HG03460 (cell line): ENCODE measurements at regions not wholly inside any gene's neighbourhood (a gene's known extent, or its start where the extent isn't known, plus 50 kb on each side); places are given as distances from the start of the nearest gene placed in this dataset.

Experiments used
- ATAC-seq: cut with Tn5 transposase; IDR thresholded peaks from one replicate; pipeline ENCODE4 v1.9.1; 2021; ENCODE audit not compliant: unreplicated experiment

DNA sequence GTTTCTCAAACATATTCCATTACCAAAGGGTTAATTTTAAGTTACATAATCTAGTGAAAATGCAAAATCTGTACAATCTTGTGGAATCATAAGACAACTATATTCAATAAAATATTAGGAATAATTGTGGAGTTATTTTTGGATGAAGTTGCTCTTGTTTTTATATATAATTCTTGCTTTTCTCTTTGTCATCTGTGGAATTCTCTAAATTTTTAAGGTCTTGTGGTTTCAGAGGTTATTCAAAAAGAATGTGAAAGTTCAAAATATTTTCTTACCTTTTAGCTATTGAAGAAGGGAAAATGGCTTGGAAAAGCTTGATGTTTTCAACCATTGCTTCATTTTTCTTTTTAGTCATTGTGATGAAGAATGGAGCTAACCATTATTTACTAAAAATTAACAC, 552.1 kb downstream of the TFEC start:
- ATAC-seq = no peak

DNA sequence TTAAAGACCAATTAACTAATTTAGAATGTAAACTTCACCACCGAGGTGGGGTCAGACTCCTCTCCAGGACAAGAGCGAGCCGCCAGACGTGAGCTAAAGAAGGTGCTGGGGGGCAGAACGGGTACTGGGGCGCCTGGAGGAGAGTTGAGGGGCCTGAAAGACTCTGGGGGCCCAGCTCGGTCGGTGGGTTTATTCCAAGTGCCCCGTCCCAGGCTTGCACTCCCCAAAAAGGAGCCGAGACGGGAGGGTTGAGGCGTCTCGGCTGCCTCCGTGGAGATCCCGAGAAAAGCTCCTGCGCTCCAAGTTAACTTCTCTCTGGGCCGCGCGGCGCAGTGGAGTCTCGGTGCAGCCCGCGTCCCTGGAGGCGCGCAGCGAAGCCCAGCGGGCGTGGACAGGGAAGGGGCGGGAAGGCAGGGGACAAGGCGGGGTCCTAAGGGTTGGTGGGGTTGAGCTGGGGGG, 553.3 kb downstream of the TFEC start:
- ATAC-seq = no peak

DNA sequence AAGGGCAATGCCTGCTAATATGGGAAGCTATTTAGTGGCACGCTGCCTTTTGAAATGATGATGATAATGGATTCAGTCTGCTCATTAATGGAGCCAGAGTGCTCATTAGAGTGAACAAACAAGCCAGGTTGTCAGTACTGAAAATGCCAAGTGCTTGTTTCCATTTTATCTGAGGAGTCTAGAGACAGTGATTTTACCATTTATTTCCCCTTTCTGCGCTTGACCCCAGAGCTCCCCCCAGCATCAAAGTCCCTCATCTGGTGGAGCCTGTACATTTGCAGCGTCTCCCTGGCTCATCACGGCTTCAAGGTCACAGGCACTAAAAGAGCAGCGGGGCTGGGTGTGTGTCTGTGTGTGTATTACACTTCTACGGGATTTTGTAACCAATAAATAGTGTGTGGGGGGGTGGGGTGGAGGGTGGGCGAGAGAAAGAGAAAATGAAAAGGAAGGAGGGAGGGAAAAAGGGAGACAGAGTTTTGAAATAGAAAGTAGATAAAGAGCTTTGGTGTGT, 553.8 kb downstream of the TFEC start:
- no peak for ATAC-seq

DNA sequence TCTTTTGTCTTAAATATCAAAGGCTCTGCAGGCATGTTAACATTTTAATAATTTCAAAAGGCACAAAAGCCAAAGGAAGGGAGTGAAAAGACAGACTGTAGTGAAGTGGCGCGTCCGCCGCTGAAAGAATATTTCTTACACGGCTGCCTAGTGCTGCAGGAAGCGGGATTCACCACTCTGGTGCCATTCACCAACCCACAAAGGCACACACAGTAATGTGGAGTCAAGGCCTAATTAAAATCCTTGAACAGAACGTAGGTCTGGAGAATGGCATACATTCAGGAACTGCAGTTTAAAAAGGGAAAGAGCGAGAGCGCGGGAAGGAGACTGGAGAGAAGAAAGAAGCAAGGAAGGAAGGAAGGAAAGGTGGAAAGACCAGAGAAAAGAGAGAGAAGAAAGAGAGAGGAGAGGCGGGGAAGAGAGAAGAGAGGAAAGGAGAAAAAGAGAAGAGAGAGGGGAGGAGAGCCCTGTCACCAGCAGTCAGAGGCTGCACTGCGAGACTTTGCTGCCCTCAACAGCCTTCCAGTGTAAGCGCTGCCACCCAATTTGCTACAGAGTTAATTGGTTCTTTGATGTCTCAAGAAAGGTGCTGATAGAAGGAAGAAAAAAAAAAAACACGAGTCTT, 554.0 kb downstream of the MDFIC start:
- no peak for ATAC-seq

DNA sequence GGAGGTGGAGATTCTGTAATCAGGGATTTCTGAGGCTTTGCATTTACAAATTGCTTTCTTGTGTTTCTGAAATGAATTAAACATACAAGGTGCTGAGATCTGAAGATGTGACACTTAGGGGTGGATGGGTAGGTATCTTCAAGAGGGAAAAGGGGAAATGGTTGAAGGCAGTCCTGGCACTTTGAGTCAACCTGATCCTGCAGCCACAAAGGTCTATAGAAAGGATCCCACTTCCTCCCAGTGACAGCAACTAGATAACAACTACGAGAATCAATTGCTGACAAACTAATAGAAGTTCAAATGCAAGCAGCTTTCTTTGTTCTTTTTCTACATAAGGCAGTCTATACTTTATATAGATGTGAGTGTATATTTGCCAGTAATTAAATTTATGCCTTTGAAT, 553.3 kb downstream of the MDFIC start:
- ATAC-seq = no peak

DNA sequence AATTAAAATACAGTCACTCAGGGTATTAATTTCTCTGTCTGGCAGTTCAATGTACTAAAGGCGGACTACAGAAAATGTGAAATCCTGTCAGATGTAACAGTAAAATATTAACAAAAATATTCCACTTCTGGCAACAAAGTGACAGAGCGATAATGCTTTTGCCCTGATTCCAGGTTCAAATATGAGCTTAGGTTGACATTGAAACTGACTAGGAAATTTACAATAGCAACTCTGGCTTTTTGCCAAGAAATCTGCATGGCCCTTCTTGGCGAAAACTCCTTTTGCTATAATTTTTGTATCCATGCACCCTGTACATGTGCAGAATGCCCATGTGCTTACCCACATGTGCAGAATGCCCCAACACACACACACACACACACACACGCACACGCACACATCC, 552.2 kb downstream of the MDFIC start:
- no peak for ATAC-seq

DNA sequence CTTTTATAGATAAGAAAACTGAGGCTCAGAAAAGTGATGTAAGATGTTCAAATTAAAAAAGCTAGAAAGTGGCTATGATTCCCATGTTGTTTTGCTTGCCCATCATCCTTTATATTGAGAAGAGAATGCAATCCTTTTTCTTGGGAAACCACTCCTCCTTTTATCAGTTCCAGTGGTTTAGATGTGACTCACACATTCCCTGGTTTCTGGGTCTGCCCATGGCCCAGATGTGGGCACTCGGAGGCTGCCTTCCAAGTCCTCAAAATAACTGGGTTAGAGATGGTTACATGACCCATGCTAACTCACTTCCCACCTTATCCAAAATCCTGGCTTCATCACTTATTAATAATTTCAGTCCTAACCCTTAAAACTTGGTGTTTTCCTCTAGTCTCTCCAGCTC, 550.0 kb downstream of the MDFIC start:
- no peak for ATAC-seq

DNA sequence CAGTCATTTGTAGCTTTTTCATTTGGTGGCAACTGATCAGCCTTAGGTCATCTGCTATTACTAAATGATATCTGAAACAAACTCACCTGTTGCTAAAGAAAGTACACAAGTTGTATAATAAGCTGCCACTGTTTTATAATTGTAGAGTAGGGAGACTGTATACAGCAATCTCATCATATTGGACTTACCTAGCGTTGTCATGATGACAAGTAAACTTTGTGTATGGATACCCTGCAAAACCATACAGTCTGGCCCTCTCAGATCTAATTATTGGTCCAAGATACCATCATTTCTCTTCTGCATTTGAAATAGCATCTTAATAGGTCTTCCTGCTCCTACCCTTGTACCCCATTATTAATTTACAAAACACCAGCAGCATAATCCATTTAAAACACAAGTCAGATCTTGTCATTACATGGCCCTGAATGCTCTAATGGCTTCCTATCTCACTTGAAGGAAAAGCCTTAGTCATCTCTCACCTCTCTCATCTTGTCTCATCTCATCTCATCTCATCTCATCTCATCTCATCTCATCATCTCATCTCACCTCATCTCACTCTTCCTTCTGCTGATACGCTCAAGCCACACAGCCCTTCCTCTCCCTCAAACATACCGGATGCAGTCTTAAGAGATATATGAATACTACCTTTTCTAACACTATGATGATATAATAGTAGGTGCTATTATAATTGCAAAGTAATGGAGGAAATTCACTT, 540.6 kb downstream of the MDFIC start:
- ATAC-seq = no peak

DNA sequence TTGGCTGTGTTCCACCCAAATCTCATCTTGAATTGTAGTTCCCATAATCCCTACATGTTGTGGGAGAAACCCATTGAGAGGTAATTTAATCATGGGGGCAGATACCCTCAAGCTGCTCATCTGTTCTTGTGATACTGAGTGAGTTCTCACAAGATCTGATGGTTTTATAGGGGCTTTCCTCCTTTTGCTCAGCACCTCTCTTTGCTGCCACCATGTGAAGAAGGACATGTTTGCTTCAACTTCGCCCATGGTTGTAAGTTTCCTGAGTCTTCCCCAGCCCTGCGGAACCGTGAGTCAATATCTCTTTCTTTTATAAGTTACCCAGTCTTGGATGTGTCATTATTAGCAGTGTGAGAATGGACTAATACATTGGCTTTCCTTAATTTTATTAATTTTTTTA, 527.8 kb downstream of the MDFIC start:
- no peak for ATAC-seq

DNA sequence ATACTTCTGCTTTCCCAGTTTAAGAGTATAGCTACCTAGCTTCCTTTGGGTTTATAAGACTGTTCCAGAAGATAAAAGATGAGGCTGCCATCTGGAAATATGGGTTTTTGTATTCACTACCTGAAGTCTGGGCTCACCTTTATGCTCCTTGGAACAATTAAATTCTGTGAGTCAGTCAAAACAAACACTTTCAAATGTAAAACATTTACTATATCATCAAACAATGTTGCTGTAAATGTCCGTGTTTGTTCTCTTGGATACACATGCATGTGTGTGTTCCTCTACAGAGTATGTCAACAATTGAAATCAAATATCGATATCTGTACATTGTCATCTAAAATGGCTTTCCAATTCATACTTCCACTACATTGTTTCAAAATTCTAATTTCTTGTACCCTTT, 525.6 kb downstream of the MDFIC start:
- no peak for ATAC-seq

DNA sequence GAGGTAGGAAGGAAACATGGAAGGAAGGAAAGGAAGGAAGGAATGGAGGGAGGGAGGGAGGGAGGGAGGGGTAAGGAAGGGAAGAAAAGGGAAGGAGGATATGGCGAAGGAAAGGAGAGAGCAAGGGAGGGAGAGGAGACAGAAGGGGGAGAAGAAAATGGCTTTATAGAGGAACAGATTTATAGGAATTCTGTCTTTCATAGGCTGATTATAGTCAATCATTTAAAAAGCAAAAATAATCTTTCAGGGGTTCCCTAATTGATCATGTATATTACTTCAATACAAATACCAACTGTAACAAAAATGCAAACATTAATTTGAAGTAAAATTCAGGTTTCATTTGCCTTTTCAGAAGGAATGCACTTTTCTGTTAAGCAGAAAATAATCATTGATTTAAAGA, 519.1 kb downstream of the MDFIC start:
- ATAC-seq = no peak

DNA sequence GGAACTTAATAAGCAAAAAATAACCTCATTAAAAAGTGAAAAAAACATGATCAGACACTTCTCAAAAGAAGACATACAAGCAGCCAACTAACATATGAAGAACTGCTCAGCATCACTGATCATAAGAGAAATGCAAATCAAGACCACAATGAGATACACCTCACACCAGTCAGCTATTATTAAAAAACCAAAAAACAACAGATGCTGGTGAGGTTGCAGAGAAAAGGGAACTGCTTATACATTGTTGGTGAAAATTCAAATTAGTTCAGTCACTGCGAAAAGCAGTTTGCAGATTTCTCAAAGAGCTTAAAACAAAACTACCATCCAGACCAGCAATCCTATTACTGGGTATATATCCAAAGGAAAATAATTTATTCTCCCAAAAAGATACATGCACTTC, 513.3 kb downstream of the MDFIC start:
- peak; percentile 98 for ATAC-seq

DNA sequence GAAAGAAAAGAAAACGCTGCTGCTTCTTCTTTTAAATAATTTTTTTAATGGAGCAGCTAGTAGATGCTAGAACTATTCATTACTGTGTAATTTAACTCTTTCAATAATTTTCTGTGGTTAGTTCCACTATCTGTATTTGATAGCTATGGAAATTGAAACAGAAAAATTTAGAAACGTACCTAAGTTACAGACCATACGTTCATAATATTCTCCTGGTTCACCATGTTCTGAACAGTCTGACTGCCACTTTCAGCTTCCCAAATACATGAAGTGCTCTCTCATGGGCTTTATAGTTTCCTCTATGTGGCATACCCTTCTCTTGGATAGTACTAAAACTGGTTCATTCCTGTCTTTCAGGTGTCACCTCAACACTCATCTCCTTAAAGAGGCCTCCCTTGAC, 508.0 kb downstream of the MDFIC start:
- ATAC-seq = no peak

DNA sequence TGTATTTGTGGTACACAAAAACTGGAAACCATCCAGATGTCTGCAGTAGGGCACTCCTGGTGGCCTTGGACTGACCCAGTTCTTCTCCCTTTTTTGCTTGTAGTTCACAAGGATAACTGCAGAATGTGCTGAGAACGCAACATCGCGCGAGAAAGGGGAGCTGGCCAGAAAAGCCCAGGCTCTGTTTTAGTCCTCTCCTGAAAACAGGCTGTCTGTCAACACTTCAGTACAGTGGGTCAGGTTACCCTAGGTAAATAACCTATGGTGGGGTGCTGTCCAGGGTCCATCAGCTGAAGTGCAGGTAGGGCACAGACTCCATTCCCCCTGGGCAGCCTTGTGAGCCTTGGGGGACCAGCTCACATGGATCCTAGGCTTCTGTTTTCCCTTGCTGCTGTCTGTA, 495.8 kb downstream of the MDFIC start:
- no peak for ATAC-seq

DNA sequence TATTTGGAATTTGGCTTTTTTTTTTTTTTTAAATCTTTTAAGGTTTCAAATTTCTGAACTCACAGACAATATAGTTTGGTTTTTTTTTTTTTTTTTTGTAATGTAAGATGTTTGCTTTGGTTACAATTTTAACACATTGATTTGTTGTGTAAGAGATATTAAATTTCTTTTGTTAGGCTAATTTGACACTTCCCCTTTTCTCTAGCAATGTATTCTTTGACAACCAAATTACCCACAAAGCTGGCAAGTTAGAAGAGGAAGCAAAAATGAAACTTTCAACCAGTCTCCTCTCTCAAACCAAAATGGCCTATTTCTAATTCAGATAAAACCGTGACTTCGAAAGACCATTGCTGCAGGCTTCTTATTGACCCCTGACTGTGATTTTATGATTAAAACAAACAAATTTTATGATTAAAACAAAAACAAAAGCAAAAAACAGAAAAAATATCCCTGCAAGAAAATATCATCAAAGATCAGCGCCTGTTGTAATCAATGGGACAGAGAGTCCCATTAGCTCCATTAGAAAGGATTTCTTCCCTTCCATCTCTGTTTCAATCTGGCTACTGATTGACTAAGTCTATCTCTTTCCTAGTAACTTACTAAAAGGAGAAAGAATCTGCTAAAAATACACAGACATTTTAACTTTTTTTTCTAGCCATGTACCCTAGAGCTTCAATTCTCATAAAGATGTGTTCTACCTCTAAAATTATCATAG, 489.2 kb downstream of the MDFIC start:
- ATAC-seq = peak; percentile 93

DNA sequence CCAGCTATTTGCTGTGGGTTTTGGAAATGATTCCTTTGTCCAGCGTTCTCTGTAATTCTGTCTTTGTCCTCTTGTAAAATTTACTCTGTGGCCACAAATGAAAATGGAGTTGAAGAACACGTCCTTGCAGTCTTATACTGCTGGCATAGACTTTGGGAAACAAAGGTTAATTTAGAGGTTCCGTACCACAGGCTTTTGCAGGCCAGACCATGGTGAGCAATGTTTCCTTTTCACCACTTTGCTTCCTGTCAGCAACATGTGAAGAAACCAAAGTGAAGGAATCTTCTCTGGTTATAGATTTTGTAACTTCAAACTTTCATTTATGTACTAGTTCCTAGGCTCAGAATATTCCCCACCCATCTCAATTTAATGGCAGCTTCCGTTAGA, 488.5 kb downstream of the MDFIC start:
- ATAC-seq = peak; percentile 40

DNA sequence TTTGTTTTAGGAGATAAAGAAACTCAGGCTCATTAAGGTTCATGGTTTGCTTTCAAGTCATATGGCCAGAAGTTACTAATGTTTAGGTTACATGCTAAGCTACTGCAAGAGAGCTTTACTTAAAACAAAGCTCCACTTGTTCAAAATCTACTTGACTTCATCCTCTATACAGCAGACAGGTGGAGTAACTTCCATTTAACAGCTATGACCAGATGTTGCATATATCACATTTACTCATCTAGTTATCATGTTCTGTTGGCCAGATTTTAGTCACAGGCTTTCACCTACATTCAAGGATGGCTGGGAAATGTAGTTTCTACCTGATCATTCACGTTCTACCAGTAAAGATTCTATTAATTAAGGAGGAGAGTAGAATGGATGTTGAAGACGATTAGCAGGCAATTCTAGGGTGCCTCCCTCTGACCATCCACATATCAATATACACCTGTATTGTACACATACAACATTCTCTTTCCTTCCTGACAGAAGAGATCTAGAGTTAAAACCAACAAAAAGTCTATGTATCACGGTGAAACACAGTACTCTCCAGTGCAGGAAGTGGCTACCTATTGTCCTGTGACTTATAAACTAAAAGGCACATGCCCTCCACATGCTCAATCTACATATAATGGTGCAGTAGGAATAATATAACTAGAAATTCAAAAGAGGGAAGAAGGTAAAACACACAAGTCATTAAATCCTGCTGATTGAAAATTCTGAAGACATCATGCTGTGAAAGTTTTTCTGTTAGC, 488.0 kb downstream of the MDFIC start:
- ATAC-seq = peak; percentile 27

DNA sequence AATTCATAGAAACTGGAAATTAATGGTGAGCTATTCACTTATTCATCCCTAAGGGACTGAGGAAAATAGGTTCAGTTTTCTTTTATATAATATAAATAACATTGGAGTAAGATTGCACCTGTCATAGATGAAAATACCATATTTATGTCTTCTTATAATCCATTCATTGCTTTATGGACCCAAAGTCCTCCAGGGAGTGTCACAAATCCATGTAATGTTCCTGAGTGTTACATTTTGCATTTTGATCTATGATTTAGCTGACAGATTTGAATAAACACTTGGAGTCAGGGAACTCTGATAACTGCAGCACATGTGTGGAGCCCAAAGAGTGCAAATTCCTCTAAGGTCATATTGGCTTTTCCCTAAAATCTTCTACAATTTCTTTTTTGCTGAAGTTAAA, 484.3 kb downstream of the MDFIC start:
- ATAC-seq = no peak

DNA sequence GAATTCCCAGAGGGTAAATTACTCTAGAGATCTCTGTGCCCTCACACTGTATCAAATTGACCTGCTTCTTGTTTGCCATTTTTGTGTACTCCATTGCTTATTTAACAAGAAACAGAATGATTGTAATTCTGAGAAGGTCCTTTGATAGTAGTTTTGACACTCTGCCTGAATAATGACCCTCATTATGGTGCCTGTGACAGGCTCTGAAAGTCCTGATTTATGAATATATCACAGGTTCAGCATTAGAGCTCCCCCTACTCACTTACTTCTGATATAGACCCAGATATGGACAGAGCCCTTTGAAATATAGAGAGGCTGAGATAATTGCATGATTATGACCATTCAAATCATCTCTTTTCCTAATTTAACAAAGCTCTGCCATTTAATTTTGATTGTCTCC, 465.2 kb downstream of the MDFIC start:
- no peak for ATAC-seq

DNA sequence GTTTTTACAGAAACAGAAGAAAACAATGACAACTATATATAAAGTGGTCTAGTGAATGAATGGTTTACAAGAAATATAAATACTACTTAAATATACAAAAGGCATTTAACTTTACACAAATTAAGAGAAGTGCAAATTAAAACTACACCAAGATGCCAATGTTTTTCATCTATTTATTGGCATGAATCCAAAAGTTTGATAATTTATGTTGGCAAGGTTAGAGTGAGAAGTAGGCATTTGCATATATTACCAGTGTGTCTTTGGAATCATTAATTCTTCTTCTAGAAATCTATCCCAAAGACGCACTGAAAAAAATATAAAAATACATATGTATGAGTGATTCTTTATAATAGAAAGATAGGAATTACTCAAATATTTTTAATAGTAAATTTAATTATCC, 457.4 kb downstream of the MDFIC start:
- ATAC-seq = no peak

DNA sequence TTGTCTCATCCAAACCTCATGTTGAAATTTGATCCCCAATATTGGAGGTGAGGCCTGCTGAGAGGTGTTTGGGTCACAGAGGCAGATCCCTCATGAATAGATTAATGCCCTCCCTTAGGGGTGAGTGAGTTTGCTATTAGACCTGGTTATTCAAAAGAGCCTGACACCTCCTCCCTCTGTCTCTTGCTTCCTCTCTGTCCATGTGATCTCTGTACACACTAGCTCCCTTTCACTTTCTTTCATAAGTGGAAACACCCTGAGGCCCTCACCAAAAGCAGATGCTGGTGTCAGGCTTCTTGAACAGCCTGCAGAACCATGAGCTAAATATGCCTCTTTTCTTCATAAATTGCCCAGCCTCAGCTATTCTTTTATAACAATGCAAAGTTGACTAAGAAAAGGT, 447.1 kb downstream of the MDFIC start:
- ATAC-seq = no peak
